ENCODE measurements at regions not wholly inside any gene's neighbourhood (a gene's known extent, or its start where the extent isn't known, plus 50 kb on each side); places are given as distances from the start of the nearest gene placed in this dataset.

DNA sequence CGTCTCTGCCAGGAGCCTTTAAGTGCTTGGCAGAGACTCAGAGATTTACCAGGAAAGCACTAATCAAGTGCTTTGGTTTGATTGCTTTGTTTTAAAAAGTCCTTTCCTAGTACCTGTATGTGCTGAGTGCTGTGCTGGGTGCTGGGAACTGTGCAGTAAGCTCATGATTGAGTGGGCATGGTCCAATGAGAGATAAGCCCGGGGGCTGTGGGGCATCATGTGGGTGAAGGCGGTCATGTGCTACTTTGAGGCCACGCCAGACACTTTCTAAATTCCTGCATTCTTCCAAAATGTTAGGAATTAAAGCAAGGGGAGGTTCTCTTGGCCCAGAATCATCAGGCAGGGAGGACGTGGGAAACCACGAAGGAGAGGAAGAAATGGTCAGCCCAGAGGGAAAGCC is 109.0 kb downstream of the ACAA2 start:
- H2AFZ ChIP-seq (ENCODE audit: control insufficient read depth, low read depth, low read length): no peak overlapping the region
- DNase-seq (ENCODE audit: low read depth, low spot score): no peak
- H3K9ac ChIP-seq (ENCODE audit: control insufficient read depth, insufficient read depth, low read length): no peak overlapping the region
- WGBS (ENCODE audit: insufficient coverage, insufficient replicate concordance, low lambda C conversion rate, missing lambda C conversion rate): 19% methylated on average over 6 of the region's 6 CpGs
- no peak overlapping the region for H3K4me2 ChIP-seq (ENCODE audit: control insufficient read depth, insufficient read depth)
- no peaks in the 10 kb centered on the region for H3K9me3 ChIP-seq (replicated peaks; ENCODE audit: control insufficient read depth, insufficient read depth, low read length)
- no peaks in the 10 kb centered on the region for H4K20me1 ChIP-seq (ENCODE audit: control insufficient read depth, insufficient read depth)
- no peaks in the 10 kb centered on the region for H3K79me2 ChIP-seq (ENCODE audit: control insufficient read depth, insufficient read depth, low read length)
- in situ Hi-C loops (cut with MboI) (no loop called here), intact Hi-C loops (cut with micrococcal nuclease; ENCODE audit: unreplicated experiment) (no loop called here)
- no peak overlapping the region for H3K27ac ChIP-seq (ENCODE audit: control insufficient read depth, insufficient read depth)
- no peaks in the 10 kb centered on the region for H3K4me1 ChIP-seq (ENCODE audit: control insufficient read depth, insufficient read depth, low read length)
- FAIRE-seq: no peak
- ChIA-PET POLR2A (no interaction called here), SMC1A (ENCODE audit: uncharacterized antibody, unreplicated experiment) (no interaction called here), CTCF (no interaction called here), RAD21 (ENCODE audit: unreplicated experiment) (no interaction called here)
- no peak for ATAC-seq
- no peak overlapping the region for H3K4me3 ChIP-seq
- no peaks in the 10 kb centered on the region for H3K36me3 ChIP-seq (ENCODE audit: control insufficient read depth in 2 of 2, insufficient read depth in 2 of 2, low read length in 1 of 2)
- H3K27me3 ChIP-seq (replicated peaks in 1 of 2; ENCODE audit: control insufficient read depth in 2 of 2, insufficient read depth in 2 of 2, low read length in 1 of 2): no peaks in the 10 kb centered on the region
- TF ChIP-seq LARP7 (IDR thresholded peaks at IDR 0.05): no peak
- TF ChIP-seq POLR2AphosphoS2 (IDR thresholded peaks at IDR 0.05; ENCODE audit: low read depth, low read length): no peak
- TF ChIP-seq NRF1 (conservative IDR thresholded peaks at IDR 0.05; ENCODE audit: low read depth, low read length): no peak
- TF ChIP-seq MXI1 (IDR thresholded peaks at IDR 0.05; ENCODE audit: low read depth, low read length): no peak
- TF ChIP-seq ZNF217 (IDR thresholded peaks at IDR 0.05): no peak
- TF ChIP-seq TAF1 (IDR thresholded peaks at IDR 0.05; ENCODE audit: borderline replicate concordance, low read depth, low read length): no peak
- no peak for TF ChIP-seq CEBPZ (IDR thresholded peaks at IDR 0.05; ENCODE audit: low read depth, low read length)
- no peak for TF ChIP-seq SUPT20H (IDR thresholded peaks at IDR 0.05; ENCODE audit: borderline replicate concordance, control insufficient read depth, low read depth, low read length)
- TF ChIP-seq CHD1 (IDR thresholded peaks at IDR 0.05; ENCODE audit: low read depth, low read length): no peak
- TF ChIP-seq RB1 (IDR thresholded peaks at IDR 0.05; ENCODE audit: borderline replicate concordance): no peak
- TF ChIP-seq SMAD5 (IDR thresholded peaks at IDR 0.05; ENCODE audit: low read depth): no peak
- no peak for TF ChIP-seq RELA (IDR thresholded peaks at IDR 0.05; ENCODE audit: borderline replicate concordance, partially characterized antibody)
- BruUV-seq (replicated peaks): no TSS peak

Data from GM12878 (cell line).